Activated CD4-positive, alpha-beta memory T cell treated with anti-CD3 and anti-CD28 coated beads for 36 hours (primary cell): ENCODE measurements at regions not wholly inside any gene's neighbourhood (a gene's known extent, or its start where the extent isn't known, plus 50 kb on each side); places are given as distances from the start of the nearest gene placed in this dataset.

Experiments
- CTCF ChIA-PET: fragments of 350-600 bp; sonication (Branson Sonifier 250); formaldehyde crosslinking; loops from one replicate; lab custom pipeline; 2021; ENCODE audit warnings: antibody characterized with exemption, inconsistent platforms; lab: Charles Lee
- POLR2A ChIA-PET: fragments of 350-600 bp; sonication (Branson Sonifier 250); formaldehyde crosslinking; loops from one replicate; lab custom pipeline; 2021; ENCODE audit warnings: antibody characterized with exemption; lab: Charles Lee
- DNase-seq: peaks from one replicate; pipeline ENCODE4 v3.0.0-alpha.2; 2020
- H3K27ac Mint-ChIP-seq: one replicate; pipeline ENCODE4 v1.8.0; 2021; ENCODE audit warnings: mixed read lengths
- H3K27me3 Mint-ChIP-seq: one replicate; pipeline ENCODE4 v1.8.0; 2021; ENCODE audit warnings: mixed read lengths
- H3K36me3 Mint-ChIP-seq: one replicate; pipeline ENCODE4 v1.8.0; 2021; ENCODE audit warnings: mixed read lengths
- H3K4me1 Mint-ChIP-seq: one replicate; pipeline ENCODE4 v1.8.0; 2021; ENCODE audit warnings: low read depth, mixed read lengths
- H3K4me3 Mint-ChIP-seq: one replicate; pipeline ENCODE4 v1.8.0; 2021; ENCODE audit warnings: mild to moderate bottlenecking, mixed read lengths
- H3K9me3 Mint-ChIP-seq: one replicate; pipeline ENCODE4 v1.8.0; 2021; ENCODE audit warnings: mixed read lengths
- intact Hi-C: fragments of 100-400 bp; cut with micrococcal nuclease; formaldehyde crosslinking; loops from one replicate; pipeline ENCODE4 v1.15.1; 2023

GRCh38 chr18:41587976-41588375, 367.1 kb upstream of the PIK3C3 start:
- POLR2A ChIA-PET = no interaction called here
- CTCF ChIA-PET = no interaction called here
- H3K36me3 Mint-ChIP-seq = no peaks in the 10 kb centered on the region
- H3K9me3 Mint-ChIP-seq = no peaks in the 10 kb centered on the region
- no peaks in the 10 kb centered on the region for H3K4me1 Mint-ChIP-seq
- no peak overlapping the region for H3K4me3 Mint-ChIP-seq
- intact Hi-C loops = no loop called here
- H3K27ac Mint-ChIP-seq = no peak overlapping the region
- no peak for DNase-seq
- H3K27me3 Mint-ChIP-seq = no peaks in the 10 kb centered on the region

GRCh38 chr18:41585512-41585911, 369.5 kb upstream of the PIK3C3 start:
- Mint-ChIP-seq H3K4me3 (no peak overlapping the region), H3K27ac (no peak overlapping the region), H3K9me3 (no peaks in the 10 kb centered on the region), H3K36me3 (no peaks in the 10 kb centered on the region), H3K4me1 (no peaks in the 10 kb centered on the region), H3K27me3 (no peaks in the 10 kb centered on the region)
- intact Hi-C loops = no loop called here
- CTCF ChIA-PET = no interaction called here
- POLR2A ChIA-PET = no interaction called here
- no peak for DNase-seq

- CTCF ChIA-PET = no interaction called here
- H3K27ac Mint-ChIP-seq = no peak overlapping the region
- no peaks in the 10 kb centered on the region for H3K36me3 Mint-ChIP-seq
- intact Hi-C loops = no loop called here
- no peaks in the 10 kb centered on the region for H3K9me3 Mint-ChIP-seq
- no peaks in the 10 kb centered on the region for H3K4me1 Mint-ChIP-seq
- no peak overlapping the region for H3K4me3 Mint-ChIP-seq
- DNase-seq = no peak
- POLR2A ChIA-PET = no interaction called here
- no peaks in the 10 kb centered on the region for H3K27me3 Mint-ChIP-seq
These were observed 375.8 kb upstream of the PIK3C3 start for GRCh38 chr18:41579185-41579584.

GRCh38 chr18:41577529-41577928, 377.5 kb upstream of the PIK3C3 start:
- intact Hi-C loops = no loop called here
- Mint-ChIP-seq H3K27ac (no peak overlapping the region), H3K27me3 (no peaks in the 10 kb centered on the region), H3K4me1 (no peaks in the 10 kb centered on the region), H3K4me3 (no peak overlapping the region), H3K36me3 (no peaks in the 10 kb centered on the region), H3K9me3 (no peaks in the 10 kb centered on the region)
- POLR2A ChIA-PET = no interaction called here
- CTCF ChIA-PET = no interaction called here
- DNase-seq = no peak

- H3K36me3 Mint-ChIP-seq = no peaks in the 10 kb centered on the region
- no peaks in the 10 kb centered on the region for H3K4me1 Mint-ChIP-seq
- DNase-seq = no peak
- no peak overlapping the region for H3K27ac Mint-ChIP-seq
- ChIA-PET CTCF (no interaction called here), POLR2A (no interaction called here)
- H3K27me3 Mint-ChIP-seq = no peaks in the 10 kb centered on the region
- H3K9me3 Mint-ChIP-seq = no peaks in the 10 kb centered on the region
- H3K4me3 Mint-ChIP-seq = no peak overlapping the region
- intact Hi-C loops = no loop called here
These were observed 378.4 kb upstream of the PIK3C3 start for GRCh38 chr18:41576643-41577042.

GRCh38 chr18:41569867-41570266, 385.2 kb upstream of the PIK3C3 start:
- Mint-ChIP-seq H3K4me3 (no peak overlapping the region), H3K4me1 (no peaks in the 10 kb centered on the region)
- CTCF ChIA-PET = no interaction called here

GRCh38 chr18:41561961-41562360, 393.1 kb upstream of the PIK3C3 start:
- intact Hi-C loops = no loop called here
- ChIA-PET POLR2A (no interaction called here), CTCF (no interaction called here)
- H3K4me3 Mint-ChIP-seq = no peak overlapping the region
- H3K4me1 Mint-ChIP-seq = no peaks in the 10 kb centered on the region
- H3K36me3 Mint-ChIP-seq = no peaks in the 10 kb centered on the region
- H3K27ac Mint-ChIP-seq = no peak overlapping the region
- no peaks in the 10 kb centered on the region for H3K9me3 Mint-ChIP-seq
- no peak for DNase-seq
- no peaks in the 10 kb centered on the region for H3K27me3 Mint-ChIP-seq

More at GRCh38 chr18:41569867-41570266, 385.2 kb upstream of the PIK3C3 start:
- H3K27me3 Mint-ChIP-seq = no peaks in the 10 kb centered on the region
- intact Hi-C loops = no loop called here
- H3K9me3 Mint-ChIP-seq = no peaks in the 10 kb centered on the region
- POLR2A ChIA-PET = no interaction called here
- H3K27ac Mint-ChIP-seq = no peak overlapping the region
- DNase-seq = no peak
- H3K36me3 Mint-ChIP-seq = no peaks in the 10 kb centered on the region

GRCh38 chr18:41558715-41559114, 396.3 kb upstream of the PIK3C3 start:
- ChIA-PET CTCF (no interaction called here), POLR2A (no interaction called here)
- Mint-ChIP-seq H3K9me3 (peaks cover 6% of the 10 kb centered on the region), H3K36me3 (no peaks in the 10 kb centered on the region), H3K4me3 (no peak overlapping the region), H3K27me3 (no peaks in the 10 kb centered on the region), H3K4me1 (no peaks in the 10 kb centered on the region), H3K27ac (no peak overlapping the region)
- intact Hi-C loops = no loop called here
- no peak for DNase-seq

GRCh38 chr18:41553716-41554115, 401.3 kb upstream of the PIK3C3 start:
- ChIA-PET POLR2A (no interaction called here), CTCF (no interaction called here)
- intact Hi-C loops = no loop called here
- no peaks in the 10 kb centered on the region for H3K36me3 Mint-ChIP-seq
- DNase-seq = no peak
- no peak overlapping the region for H3K4me3 Mint-ChIP-seq
- peaks cover 14% of the 10 kb centered on the region for H3K9me3 Mint-ChIP-seq
- no peak overlapping the region for H3K27ac Mint-ChIP-seq
- H3K27me3 Mint-ChIP-seq = no peaks in the 10 kb centered on the region
- H3K4me1 Mint-ChIP-seq = no peaks in the 10 kb centered on the region

- DNase-seq = no peak
- no peaks in the 10 kb centered on the region for H3K27me3 Mint-ChIP-seq
- H3K4me1 Mint-ChIP-seq = no peaks in the 10 kb centered on the region
- no peak overlapping the region for H3K27ac Mint-ChIP-seq
- no peak overlapping the region for H3K4me3 Mint-ChIP-seq
- H3K9me3 Mint-ChIP-seq = peaks cover 8% of the 10 kb centered on the region
- CTCF ChIA-PET = interaction anchor here (0.6 kb wide), 1 partner anchor 75 kb away, joined by 3 read pairs; no protein-coding TSS in a partner anchor
- intact Hi-C loops = no loop called here
- POLR2A ChIA-PET = no interaction called here
- H3K36me3 Mint-ChIP-seq = no peaks in the 10 kb centered on the region
These were observed 406.3 kb upstream of the PIK3C3 start for GRCh38 chr18:41548521-41549260.

GRCh38 chr18:41545091-41545888, 409.7 kb upstream of the PIK3C3 start:
- H3K9me3 Mint-ChIP-seq = peaks cover 3% of the 10 kb centered on the region
- no peak overlapping the region for H3K4me3 Mint-ChIP-seq
- POLR2A ChIA-PET = no interaction called here

GRCh38 chr18:41543815-41544214, 411.2 kb upstream of the PIK3C3 start:
- ChIA-PET POLR2A (no interaction called here), CTCF (no interaction called here)
- H3K4me3 Mint-ChIP-seq = no peak overlapping the region
- H3K27me3 Mint-ChIP-seq = no peaks in the 10 kb centered on the region
- no peak overlapping the region for H3K27ac Mint-ChIP-seq
- DNase-seq = no peak
- H3K4me1 Mint-ChIP-seq = no peaks in the 10 kb centered on the region
- H3K9me3 Mint-ChIP-seq = no peaks in the 10 kb centered on the region
- no peaks in the 10 kb centered on the region for H3K36me3 Mint-ChIP-seq
- intact Hi-C loops = no loop called here

More at GRCh38 chr18:41545091-41545888, 409.7 kb upstream of the PIK3C3 start:
- DNase-seq = no peak
- Mint-ChIP-seq H3K4me1 (no peaks in the 10 kb centered on the region), H3K27ac (no peak overlapping the region), H3K36me3 (no peaks in the 10 kb centered on the region), H3K27me3 (no peaks in the 10 kb centered on the region)
- intact Hi-C loops = no loop called here
- CTCF ChIA-PET = no interaction called here
